LNCAP (cell line): ENCODE measurements at regions not wholly inside any gene's neighbourhood (a gene's known extent, or its start where the extent isn't known, plus 50 kb on each side); places are given as distances from the start of the nearest gene placed in this dataset.

Source experiments
- CTCF ChIP-seq: fragments of 450-650 bp; IDR thresholded peaks from 2 replicates; pipeline ENCODE4 v1.5.1; 2017; ENCODE audit warnings: mild to moderate bottlenecking

GRCh38 chr9:80878556-80878955 is 810.8 kb downstream of the TLE1 start:
- TF ChIP-seq CTCF: no peak

- TF ChIP-seq CTCF: no peak
These were observed 813.4 kb downstream of the TLE1 start for GRCh38 chr9:80875947-80876346.

DNA sequence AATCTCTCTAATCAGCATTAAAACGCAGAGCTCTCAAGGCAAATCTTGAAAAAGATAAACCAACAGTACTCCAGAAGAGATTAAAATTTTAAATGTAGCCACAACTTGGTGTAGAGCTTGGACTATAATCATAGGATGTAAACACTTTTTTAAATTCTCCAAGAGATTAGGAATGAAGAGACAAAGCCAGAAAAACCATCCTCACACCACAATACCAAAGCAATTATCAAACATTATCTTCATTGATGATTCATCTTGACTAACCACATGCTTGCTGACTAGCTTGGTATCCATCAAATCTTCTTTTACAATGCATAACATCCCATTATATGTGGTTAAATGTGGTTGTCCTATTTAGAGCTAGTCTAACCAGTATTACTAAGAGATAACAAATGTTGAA is 815.1 kb downstream of the TLE1 start:
- TF ChIP-seq CTCF: no peak

DNA sequence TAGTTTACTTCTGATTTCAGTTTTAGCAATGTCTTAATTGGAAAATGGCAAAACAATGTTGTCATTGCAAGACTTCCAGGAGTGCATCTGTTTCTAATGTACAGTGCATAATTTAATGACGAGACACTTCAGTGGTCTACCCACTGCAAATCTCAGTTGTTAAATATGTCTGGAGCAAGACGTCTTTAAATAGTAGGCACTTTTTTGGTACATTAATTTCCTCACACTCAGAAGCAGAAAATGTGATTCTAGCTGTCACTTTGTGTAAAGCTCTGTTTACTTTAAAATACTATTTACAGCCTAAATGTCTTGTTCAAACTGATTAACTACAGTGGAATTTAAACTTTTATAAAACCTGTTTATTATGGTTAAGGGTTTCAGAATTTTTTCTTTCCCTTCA is 815.5 kb downstream of the TLE1 start:
- no peak for TF ChIP-seq CTCF

- TF ChIP-seq CTCF: no peak
These were observed 817.8 kb downstream of the TLE1 start for GRCh38 chr9:80871596-80871995.

- TF ChIP-seq CTCF: no peak
These were observed 821.6 kb downstream of the TLE1 start for GRCh38 chr9:80867731-80868130.

DNA sequence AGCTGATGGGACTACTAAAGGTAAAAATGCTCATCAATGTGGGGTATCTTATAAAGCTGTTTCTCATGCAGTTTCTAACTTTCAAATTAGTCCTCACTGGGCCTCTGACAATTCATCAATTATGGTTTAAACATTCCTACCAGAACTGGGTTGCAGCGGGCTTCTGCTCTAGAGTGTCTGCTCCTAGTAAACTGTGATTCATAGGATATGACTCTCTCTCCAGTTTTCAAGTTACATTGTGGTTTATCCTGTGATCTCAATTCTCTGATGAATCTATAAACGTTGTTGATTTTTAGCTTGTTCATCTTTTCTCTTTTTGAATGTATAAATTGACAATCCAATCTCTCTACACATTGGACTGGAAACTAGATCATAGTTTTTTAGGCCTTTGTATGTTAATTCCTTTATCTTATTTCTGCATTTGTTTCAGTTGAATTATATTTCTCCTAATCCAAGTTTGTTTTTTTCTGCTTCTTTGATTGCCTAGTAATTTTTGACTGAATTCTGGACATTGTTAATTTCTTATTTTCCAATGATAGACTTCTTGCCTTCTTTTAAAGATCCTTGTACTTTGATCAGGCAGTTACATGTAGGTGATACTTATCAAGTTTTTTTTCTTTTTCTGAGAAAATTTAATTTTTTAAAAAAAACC is 822.6 kb downstream of the TLE1 start:
- TF ChIP-seq CTCF: no peak

DNA sequence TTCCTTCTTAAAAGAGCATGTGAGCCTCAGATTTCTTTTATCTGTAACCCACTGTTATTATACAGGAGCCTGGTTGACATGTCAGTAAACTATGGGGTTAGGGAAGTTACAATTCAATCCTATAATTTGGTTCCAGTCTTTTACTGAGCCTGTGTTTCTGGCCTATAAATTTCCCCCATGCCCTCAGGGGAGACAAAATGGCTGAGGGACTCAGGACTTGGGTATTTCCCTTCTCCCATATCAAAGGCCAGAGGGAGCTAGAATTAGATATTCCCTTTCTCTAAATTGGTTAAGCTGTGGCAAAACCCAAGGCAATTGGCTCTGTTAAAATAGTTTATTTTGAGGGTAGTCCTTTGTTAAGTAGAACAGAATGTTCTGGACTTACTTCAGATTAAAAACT is 823.2 kb downstream of the TLE1 start:
- no peak for TF ChIP-seq CTCF
